Gastrocnemius medialis (tissue), 4 donors: ENCODE measurements at regions not wholly inside any gene's neighbourhood (a gene's known extent, or its start where the extent isn't known, plus 50 kb on each side); places are given as distances from the start of the nearest gene placed in this dataset.

Source experiments
- POLR2A ChIP-seq, 2 donors: fragments of 450-650 bp; IDR thresholded peaks; one replicate each; pipeline ENCODE4 v1.6.1; 2017; ENCODE audit warnings: antibody characterized with exemption in 2 of 2, mild to moderate bottlenecking in 2 of 2, moderate library complexity in 2 of 2
- TF ChIP-seq, protein P1 (sequence below), 5 experiments: fragments of 450-650 bp in 3 of 5; fragments of 200-600 bp in 2 of 5; sonication (generic) in 2 of 5; IDR thresholded peaks in 4 of 5; conservative IDR thresholded peaks in 1 of 5; 1 replicate in 4 of 5; 2 replicates in 1 of 5; pipeline ENCODE4 v1.5.1; 2016 to 2019; ENCODE audit warnings: antibody characterized with exemption in 5 of 5, mild to moderate bottlenecking in 3 of 5, moderate library complexity in 3 of 5

DNA sequence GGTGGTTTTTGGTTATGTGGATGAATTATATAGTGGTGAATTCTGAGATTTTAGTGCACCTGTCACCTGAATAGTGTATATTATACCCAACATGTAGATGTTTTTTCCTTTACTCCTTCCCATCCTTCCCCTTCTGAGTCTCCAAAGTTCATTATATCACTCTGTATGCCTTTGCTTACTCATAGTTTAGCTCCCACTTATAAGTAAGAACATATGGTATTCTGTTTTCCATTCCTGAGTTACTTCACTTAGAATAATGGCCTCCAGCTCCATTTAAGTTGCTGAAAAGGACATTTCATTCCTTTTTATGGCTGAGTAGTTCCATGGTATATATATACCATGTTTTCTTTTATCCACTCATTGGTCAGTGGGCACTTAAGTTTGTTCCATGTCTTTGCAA, 161.6 kb upstream of the CD180 start:
- TF ChIP-seq, protein P1, sequence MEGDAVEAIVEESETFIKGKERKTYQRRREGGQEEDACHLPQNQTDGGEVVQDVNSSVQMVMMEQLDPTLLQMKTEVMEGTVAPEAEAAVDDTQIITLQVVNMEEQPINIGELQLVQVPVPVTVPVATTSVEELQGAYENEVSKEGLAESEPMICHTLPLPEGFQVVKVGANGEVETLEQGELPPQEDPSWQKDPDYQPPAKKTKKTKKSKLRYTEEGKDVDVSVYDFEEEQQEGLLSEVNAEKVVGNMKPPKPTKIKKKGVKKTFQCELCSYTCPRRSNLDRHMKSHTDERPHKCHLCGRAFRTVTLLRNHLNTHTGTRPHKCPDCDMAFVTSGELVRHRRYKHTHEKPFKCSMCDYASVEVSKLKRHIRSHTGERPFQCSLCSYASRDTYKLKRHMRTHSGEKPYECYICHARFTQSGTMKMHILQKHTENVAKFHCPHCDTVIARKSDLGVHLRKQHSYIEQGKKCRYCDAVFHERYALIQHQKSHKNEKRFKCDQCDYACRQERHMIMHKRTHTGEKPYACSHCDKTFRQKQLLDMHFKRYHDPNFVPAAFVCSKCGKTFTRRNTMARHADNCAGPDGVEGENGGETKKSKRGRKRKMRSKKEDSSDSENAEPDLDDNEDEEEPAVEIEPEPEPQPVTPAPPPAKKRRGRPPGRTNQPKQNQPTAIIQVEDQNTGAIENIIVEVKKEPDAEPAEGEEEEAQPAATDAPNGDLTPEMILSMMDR (IDR thresholded peaks at IDR 0.05 in 4 of 5, conservative IDR thresholded peaks at IDR 0.05 in 1 of 5): no peak
- TF ChIP-seq POLR2A (IDR thresholded peaks at IDR 0.05): no peak
